ENCODE measurements at regions not wholly inside any gene's neighbourhood (a gene's known extent, or its start where the extent isn't known, plus 50 kb on each side); places are given as distances from the start of the nearest gene placed in this dataset.

GRCh38 chr9:89882930-89883361 is 278.1 kb downstream of the GADD45G start:
- TF ChIP-seq EZH2 (IDR thresholded peaks at IDR 0.05) (no peak), FOXP2 (optimal IDR thresholded peaks at IDR 0.05; ENCODE audit: control extremely low read depth, extremely low read length, insufficient read depth) (no peak), POLR2AphosphoS5 (IDR thresholded peaks at IDR 0.05; ENCODE audit: borderline replicate concordance, low read depth, low read length) (no peak)
